ENCODE measurements at regions not wholly inside any gene's neighbourhood (a gene's known extent, or its start where the extent isn't known, plus 50 kb on each side); places are given as distances from the start of the nearest gene placed in this dataset.

DNA sequence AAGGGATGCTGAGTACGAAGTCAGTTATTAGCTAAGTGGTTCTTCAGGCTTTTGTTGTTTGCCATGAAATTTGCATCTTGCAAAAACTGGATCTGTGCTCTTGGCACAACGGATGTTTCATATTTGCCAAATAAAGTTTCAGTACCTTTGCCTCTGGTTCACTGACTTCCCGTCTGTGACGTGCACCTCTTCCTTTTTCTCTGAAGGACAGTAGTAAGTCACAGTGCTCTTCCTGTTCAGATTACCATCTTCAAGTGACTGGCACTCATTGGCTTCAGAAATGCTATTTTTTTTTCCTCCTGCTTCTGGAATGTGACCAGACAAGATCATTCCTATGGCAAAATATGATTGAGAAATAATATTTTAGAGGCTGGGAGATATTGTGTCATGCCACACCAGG, 75.9 kb upstream of the GREM2 start (continued):
- TF ChIP-seq, protein P1, sequence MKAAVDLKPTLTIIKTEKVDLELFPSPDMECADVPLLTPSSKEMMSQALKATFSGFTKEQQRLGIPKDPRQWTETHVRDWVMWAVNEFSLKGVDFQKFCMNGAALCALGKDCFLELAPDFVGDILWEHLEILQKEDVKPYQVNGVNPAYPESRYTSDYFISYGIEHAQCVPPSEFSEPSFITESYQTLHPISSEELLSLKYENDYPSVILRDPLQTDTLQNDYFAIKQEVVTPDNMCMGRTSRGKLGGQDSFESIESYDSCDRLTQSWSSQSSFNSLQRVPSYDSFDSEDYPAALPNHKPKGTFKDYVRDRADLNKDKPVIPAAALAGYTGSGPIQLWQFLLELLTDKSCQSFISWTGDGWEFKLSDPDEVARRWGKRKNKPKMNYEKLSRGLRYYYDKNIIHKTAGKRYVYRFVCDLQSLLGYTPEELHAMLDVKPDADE (IDR thresholded peaks at IDR 0.05): no peak
- TF ChIP-seq ZNF114 (CRISPR knock-in tag; IDR thresholded peaks at IDR 0.05) (no peak), EZH2 (IDR thresholded peaks at IDR 0.05; ENCODE audit: low read depth, unreplicated experiment) (no peak), REST (IDR thresholded peaks at IDR 0.05; ENCODE audit: unreplicated experiment) (no peak), STAT1 (IDR thresholded peaks at IDR 0.05; ENCODE audit: unreplicated experiment) (no peak)

DNA sequence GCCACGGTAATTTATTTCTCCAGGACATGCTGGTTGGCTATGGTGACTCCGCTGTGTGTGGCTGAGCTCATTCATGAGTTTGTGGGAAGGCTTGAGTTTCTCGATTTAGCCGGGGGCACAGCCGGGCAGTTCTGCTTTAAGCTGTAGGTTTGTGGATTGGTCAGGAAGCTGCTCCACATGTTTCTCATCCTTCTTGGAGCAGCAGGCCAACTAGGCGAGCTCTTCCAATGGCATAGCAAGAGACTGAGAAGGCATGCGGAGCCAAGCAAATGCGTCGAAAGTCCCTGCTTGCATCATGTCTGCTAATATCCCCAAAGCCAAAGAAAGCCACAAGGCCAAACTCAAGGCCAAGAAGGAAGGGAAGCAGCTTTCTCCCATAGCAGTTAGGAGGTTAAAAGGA, 71.6 kb upstream of the GREM2 start:
- no peak overlapping the region for H3K4me3 ChIP-seq
- H3K27me3 ChIP-seq (ENCODE audit: insufficient read depth): no peaks in the 10 kb centered on the region
- DNase-seq (ENCODE audit: low spot score): no peak
- no peak overlapping the region for H3K27ac Mint-ChIP-seq
- no peaks in the 10 kb centered on the region for H3K36me3 ChIP-seq (ENCODE audit: insufficient read depth)
- H2AFZ ChIP-seq: peak overlapping the region; percentile 81
- H3K4me1 Mint-ChIP-seq: peaks cover under 1% of the 10 kb centered on the region; the same call in 2 of the 3 replicates
- H3F3A ChIP-seq (replicated peaks; ENCODE audit: low read depth): no peaks in the 10 kb centered on the region
- H3K4me3 Mint-ChIP-seq: no peak overlapping the region
- H3K79me2 ChIP-seq (replicated peaks; ENCODE audit: insufficient read depth): no peaks in the 10 kb centered on the region
- H3K9me3 Mint-ChIP-seq: no peaks in the 10 kb centered on the region; the same call in 2 of the 3 replicates
- H3K36me3 Mint-ChIP-seq (ENCODE audit: low read depth): no peaks in the 10 kb centered on the region
- no peaks in the 10 kb centered on the region for H3K27me3 Mint-ChIP-seq (ENCODE audit: insufficient read depth, low read depth, poor library complexity)
- no peak for ATAC-seq
- no peak overlapping the region for H3K27ac ChIP-seq (ENCODE audit: low read depth)
- H3K9me2 ChIP-seq (ENCODE audit: insufficient read depth): 0 out of 2 replicates have a peak, but pooled peaks cover 3% of the 10 kb centered on the region
- H4K20me1 ChIP-seq (replicated peaks; ENCODE audit: insufficient read depth): no peaks in the 10 kb centered on the region
- H3K4me1 ChIP-seq (ENCODE audit: insufficient read depth): peaks cover 2% of the 10 kb centered on the region; the same call in 1 of the 2 replicates
- no peak overlapping the region for H3K4me2 ChIP-seq
- TF ChIP-seq EZH2 (IDR thresholded peaks at IDR 0.05; ENCODE audit: low read depth, unreplicated experiment) (no peak), JUNB (IDR thresholded peaks at IDR 0.05; ENCODE audit: unreplicated experiment) (no peak), ZNF331 (CRISPR knock-in tag; IDR thresholded peaks at IDR 0.05; ENCODE audit: low read depth) (no peak), CREB1 (CRISPR knock-in tag; IDR thresholded peaks at IDR 0.05; ENCODE audit: low read depth) (no peak), REST (IDR thresholded peaks at IDR 0.05; ENCODE audit: unreplicated experiment) (no peak), STAT1 (IDR thresholded peaks at IDR 0.05; ENCODE audit: unreplicated experiment) (no peak), EZH2phosphoT487 (IDR thresholded peaks at IDR 0.05; ENCODE audit: unreplicated experiment) (no peak), NANOG (IDR thresholded peaks at IDR 0.05; ENCODE audit: borderline replicate concordance) (no peak)
- TF ChIP-seq, protein P2, sequence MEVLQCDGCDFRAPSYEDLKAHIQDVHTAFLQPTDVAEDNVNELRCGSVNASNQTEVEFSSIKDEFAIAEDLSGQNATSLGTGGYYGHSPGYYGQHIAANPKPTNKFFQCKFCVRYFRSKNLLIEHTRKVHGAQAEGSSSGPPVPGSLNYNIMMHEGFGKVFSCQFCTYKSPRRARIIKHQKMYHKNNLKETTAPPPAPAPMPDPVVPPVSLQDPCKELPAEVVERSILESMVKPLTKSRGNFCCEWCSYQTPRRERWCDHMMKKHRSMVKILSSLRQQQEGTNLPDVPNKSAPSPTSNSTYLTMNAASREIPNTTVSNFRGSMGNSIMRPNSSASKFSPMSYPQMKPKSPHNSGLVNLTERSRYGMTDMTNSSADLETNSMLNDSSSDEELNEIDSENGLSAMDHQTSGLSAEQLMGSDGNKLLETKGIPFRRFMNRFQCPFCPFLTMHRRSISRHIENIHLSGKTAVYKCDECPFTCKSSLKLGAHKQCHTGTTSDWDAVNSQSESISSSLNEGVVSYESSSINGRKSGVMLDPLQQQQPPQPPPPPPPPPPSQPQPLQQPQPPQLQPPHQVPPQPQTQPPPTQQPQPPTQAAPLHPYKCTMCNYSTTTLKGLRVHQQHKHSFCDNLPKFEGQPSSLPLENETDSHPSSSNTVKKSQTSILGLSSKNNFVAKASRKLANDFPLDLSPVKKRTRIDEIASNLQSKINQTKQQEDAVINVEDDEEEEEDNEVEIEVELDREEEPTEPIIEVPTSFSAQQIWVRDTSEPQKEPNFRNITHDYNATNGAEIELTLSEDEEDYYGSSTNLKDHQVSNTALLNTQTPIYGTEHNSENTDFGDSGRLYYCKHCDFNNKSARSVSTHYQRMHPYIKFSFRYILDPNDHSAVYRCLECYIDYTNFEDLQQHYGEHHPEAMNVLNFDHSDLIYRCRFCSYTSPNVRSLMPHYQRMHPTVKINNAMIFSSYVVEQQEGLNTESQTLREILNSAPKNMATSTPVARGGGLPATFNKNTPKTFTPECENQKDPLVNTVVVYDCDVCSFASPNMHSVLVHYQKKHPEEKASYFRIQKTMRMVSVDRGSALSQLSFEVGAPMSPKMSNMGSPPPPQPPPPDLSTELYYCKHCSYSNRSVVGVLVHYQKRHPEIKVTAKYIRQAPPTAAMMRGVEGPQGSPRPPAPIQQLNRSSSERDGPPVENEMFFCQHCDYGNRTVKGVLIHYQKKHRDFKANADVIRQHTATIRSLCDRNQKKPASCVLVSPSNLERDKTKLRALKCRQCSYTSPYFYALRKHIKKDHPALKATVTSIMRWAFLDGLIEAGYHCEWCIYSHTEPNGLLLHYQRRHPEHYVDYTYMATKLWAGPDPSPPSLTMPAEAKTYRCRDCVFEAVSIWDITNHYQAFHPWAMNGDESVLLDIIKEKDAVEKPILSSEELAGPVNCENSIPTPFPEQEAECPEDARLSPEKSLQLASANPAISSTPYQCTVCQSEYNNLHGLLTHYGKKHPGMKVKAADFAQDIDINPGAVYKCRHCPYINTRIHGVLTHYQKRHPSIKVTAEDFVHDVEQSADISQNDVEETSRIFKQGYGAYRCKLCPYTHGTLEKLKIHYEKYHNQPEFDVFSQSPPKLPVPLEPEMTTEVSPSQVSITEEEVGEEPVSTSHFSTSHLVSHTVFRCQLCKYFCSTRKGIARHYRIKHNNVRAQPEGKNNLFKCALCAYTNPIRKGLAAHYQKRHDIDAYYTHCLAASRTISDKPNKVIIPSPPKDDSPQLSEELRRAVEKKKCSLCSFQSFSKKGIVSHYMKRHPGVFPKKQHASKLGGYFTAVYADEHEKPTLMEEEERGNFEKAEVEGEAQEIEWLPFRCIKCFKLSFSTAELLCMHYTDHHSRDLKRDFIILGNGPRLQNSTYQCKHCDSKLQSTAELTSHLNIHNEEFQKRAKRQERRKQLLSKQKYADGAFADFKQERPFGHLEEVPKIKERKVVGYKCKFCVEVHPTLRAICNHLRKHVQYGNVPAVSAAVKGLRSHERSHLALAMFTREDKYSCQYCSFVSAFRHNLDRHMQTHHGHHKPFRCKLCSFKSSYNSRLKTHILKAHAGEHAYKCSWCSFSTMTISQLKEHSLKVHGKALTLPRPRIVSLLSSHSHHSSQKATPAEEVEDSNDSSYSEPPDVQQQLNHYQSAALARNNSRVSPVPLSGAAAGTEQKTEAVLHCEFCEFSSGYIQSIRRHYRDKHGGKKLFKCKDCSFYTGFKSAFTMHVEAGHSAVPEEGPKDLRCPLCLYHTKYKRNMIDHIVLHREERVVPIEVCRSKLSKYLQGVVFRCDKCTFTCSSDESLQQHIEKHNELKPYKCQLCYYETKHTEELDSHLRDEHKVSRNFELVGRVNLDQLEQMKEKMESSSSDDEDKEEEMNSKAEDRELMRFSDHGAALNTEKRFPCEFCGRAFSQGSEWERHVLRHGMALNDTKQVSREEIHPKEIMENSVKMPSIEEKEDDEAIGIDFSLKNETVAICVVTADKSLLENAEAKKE (CRISPR knock-in tag; IDR thresholded peaks at IDR 0.05): no peak
